Adrenal gland (tissue), 9 donors: ENCODE measurements at regions not wholly inside any gene's neighbourhood (a gene's known extent, or its start where the extent isn't known, plus 50 kb on each side); places are given as distances from the start of the nearest gene placed in this dataset.

Experiments
- DNase-seq, 7 donors: peaks; one replicate each; pipeline ENCODE4 v3.0.0-alpha.2; 2019 to 2020
- H3K27ac ChIP-seq, 5 donors: fragments of 200-600 bp; sonication (generic) in 4 of 5; 1 replicate in 3 of 5; 2 replicates in 2 of 5; pipeline versions ENCODE4 v1.5.1 to v1.8.0; 2016 to 2020; ENCODE audit warnings: mild to moderate bottlenecking in 1 of 5
- H3K27me3 ChIP-seq: fragments of 200-600 bp; 2 replicates; pipeline ENCODE4 v1.8.0; 2021
- H3K36me3 ChIP-seq, 2 donors: fragments of 200-600 bp; replicated peaks in 1 of 2; 1 replicate in 1 of 2; 2 replicates in 1 of 2; pipeline versions ENCODE4 v1.5.1 to v1.8.0; 2018 to 2022
- H3K4me1 ChIP-seq, 2 donors: fragments of 200-600 bp; replicated peaks in 1 of 2; 1 replicate in 1 of 2; 2 replicates in 1 of 2; pipeline versions ENCODE4 v1.5.1 to v1.8.0; 2018 to 2021
- H3K4me3 ChIP-seq, 4 donors: fragments of 200-600 bp; sonication (generic) in 3 of 4; one replicate each; pipeline ENCODE4 v1.5.1; 2016 to 2018
- H3K9me3 ChIP-seq, 3 donors: fragments of 200-600 bp; sonication (generic) in 1 of 3; replicated peaks in 1 of 3; 1 replicate in 2 of 3; 2 replicates in 1 of 3; pipeline versions ENCODE4 v1.5.1 to v1.8.0; 2016 to 2021
- CTCF ChIP-seq, 6 experiments: fragments of 450-650 bp in 4 of 6; fragments of 200-600 bp in 2 of 6; sonication (generic) in 1 of 6; IDR thresholded peaks; 1 replicate in 5 of 6; 2 replicates in 1 of 6; pipeline versions ENCODE4 v1.5.1 to v1.8.0; 2016 to 2021; ENCODE audit warnings: antibody characterized with exemption in 6 of 6, mild to moderate bottlenecking in 2 of 6, moderate library complexity in 1 of 6
- POLR2A ChIP-seq, 2 donors: fragments of 450-650 bp; IDR thresholded peaks; one replicate each; pipeline ENCODE4 v1.6.1; 2017; ENCODE audit warnings: antibody characterized with exemption in 2 of 2, mild to moderate bottlenecking in 2 of 2, moderate library complexity in 1 of 2
- WGBS, 4 donors: extraction: QIAGEN DNeasy Blood & Tissue Kit in 2 of 4; methylation state at CpG; one replicate each; pipeline versions ENCODE4 v1.1.5 to v1.1.7; 2013 to 2017; 5-methylcytosine and 5-hydroxymethylcytosine counted together
- intact Hi-C, 2 donors: fragments of 100-400 bp; cut with DNase I; formaldehyde crosslinking; loops; one replicate each; pipeline versions ENCODE4 v1.14.1 to v1.15.0; 2022 to 2023
- donor health status: healthy with polysubstance abuse.
- donor health status: Bipolar disorder and iron deficiency.
- donor health status: DM: yes; HTN: yes; CAD: no.
- donor health status: DM: no; HTN: no; CAD: no.
- donor health status: DM: no; HTN: no; CAD: no.

GRCh38 chr16:59907611-59908010 is 1173.5 kb upstream of the GOT2 start:
- intact Hi-C loops = no loop called here
- no peak for DNase-seq
- 63 to 73% (median 71%) methylated on average over 4 of the region's 4 CpGs for WGBS, 4 donors
- no peaks in the 10 kb centered on the region for H3K36me3 ChIP-seq
- no peak overlapping the region for H3K4me3 ChIP-seq
- no peak overlapping the region for H3K27ac ChIP-seq
- no peaks in the 10 kb centered on the region for H3K4me1 ChIP-seq
- TF ChIP-seq POLR2A (IDR thresholded peaks at IDR 0.05) (no peak), CTCF (IDR thresholded peaks at IDR 0.05) (no peak)
- no peaks in the 10 kb centered on the region for H3K9me3 ChIP-seq
- no peaks in the 10 kb centered on the region for H3K27me3 ChIP-seq

GRCh38 chr16:59905606-59906005 is 1171.5 kb upstream of the GOT2 start:
- H3K4me3 ChIP-seq = no peak overlapping the region

GRCh38 chr16:59905131-59905530 is 1171.0 kb upstream of the GOT2 start:
- intact Hi-C loops = no loop called here
- Histone ChIP-seq H3K4me3 (no peak overlapping the region), H3K4me1 (no peaks in the 10 kb centered on the region), H3K36me3 (no peaks in the 10 kb centered on the region), H3K27ac (no peak overlapping the region), H3K27me3 (no peaks in the 10 kb centered on the region), H3K9me3 (no peaks in the 10 kb centered on the region)
- DNase-seq = no peak
- 57 to 88% (median 71%) methylated on average over 2 of the region's 2 CpGs for WGBS, 4 donors
- no peak for TF ChIP-seq POLR2A (IDR thresholded peaks at IDR 0.05)
- TF ChIP-seq CTCF (IDR thresholded peaks at IDR 0.05) = no peak

More at GRCh38 chr16:59905606-59906005, 1171.5 kb upstream of the GOT2 start:
- H3K27me3 ChIP-seq = no peaks in the 10 kb centered on the region
- no peak overlapping the region for H3K27ac ChIP-seq
- TF ChIP-seq CTCF (IDR thresholded peaks at IDR 0.05) = no peak
- TF ChIP-seq POLR2A (IDR thresholded peaks at IDR 0.05) = no peak
- WGBS, 4 donors = 53 to 64% (median 56%) methylated on average over 6 of the region's 6 CpGs
- no peaks in the 10 kb centered on the region for H3K36me3 ChIP-seq
- intact Hi-C loops = no loop called here
- no peaks in the 10 kb centered on the region for H3K4me1 ChIP-seq
- no peaks in the 10 kb centered on the region for H3K9me3 ChIP-seq
- DNase-seq = no peak

GRCh38 chr16:59899940-59900339 is 1165.8 kb upstream of the GOT2 start:
- no peak for TF ChIP-seq CTCF (IDR thresholded peaks at IDR 0.05)
- TF ChIP-seq POLR2A (IDR thresholded peaks at IDR 0.05) = no peak
- DNase-seq = no peak
- Histone ChIP-seq H3K36me3 (no peaks in the 10 kb centered on the region), H3K27me3 (no peaks in the 10 kb centered on the region), H3K27ac (no peak overlapping the region), H3K9me3 (no peaks in the 10 kb centered on the region), H3K4me1 (no peaks in the 10 kb centered on the region), H3K4me3 (no peak overlapping the region)
- intact Hi-C loops = no loop called here
- WGBS, 4 donors = 80 to 86% (median 84%) methylated on average over 2 of the region's 2 CpGs
